ENCODE measurements at regions not wholly inside any gene's neighbourhood (a gene's known extent, or its start where the extent isn't known, plus 50 kb on each side); places are given as distances from the start of the nearest gene placed in this dataset.

GRCh38 chr1:198040880-198041279, 115.9 kb upstream of the NEK7 start:
- no peak for DNase-seq (ENCODE audit: extremely low read depth, insufficient read length)
- TF ChIP-seq CTCF (IDR thresholded peaks at IDR 0.05; ENCODE audit: insufficient read depth, low read length, poor library complexity, severe bottlenecking) = no peak
- Histone ChIP-seq H3K4me3 (replicated peaks; ENCODE audit: low read depth, low read length) (no peak overlapping the region), H3K36me3 (ENCODE audit: control insufficient read depth, insufficient read depth, low read length) (no peaks in the 10 kb centered on the region), H3K27me3 (replicated peaks; ENCODE audit: control insufficient read depth, insufficient read depth, low read length) (no peaks in the 10 kb centered on the region)

- H3K4me3 ChIP-seq (replicated peaks; ENCODE audit: low read depth, low read length) = no peak overlapping the region
- no peak for DNase-seq (ENCODE audit: extremely low read depth, insufficient read length)
- H3K27me3 ChIP-seq (replicated peaks; ENCODE audit: control insufficient read depth, insufficient read depth, low read length) = no peaks in the 10 kb centered on the region
- H3K36me3 ChIP-seq (ENCODE audit: control insufficient read depth, insufficient read depth, low read length) = no peaks in the 10 kb centered on the region
- TF ChIP-seq CTCF (IDR thresholded peaks at IDR 0.05; ENCODE audit: insufficient read depth, low read length, poor library complexity, severe bottlenecking) = no peak
These were observed 114.6 kb upstream of the NEK7 start for GRCh38 chr1:198042168-198042567.

GRCh38 chr1:198047913-198048312, 108.9 kb upstream of the NEK7 start:
- no peak for TF ChIP-seq CTCF (IDR thresholded peaks at IDR 0.05; ENCODE audit: insufficient read depth, low read length, poor library complexity, severe bottlenecking)
- Histone ChIP-seq H3K27me3 (replicated peaks; ENCODE audit: control insufficient read depth, insufficient read depth, low read length) (no peaks in the 10 kb centered on the region), H3K4me3 (replicated peaks; ENCODE audit: low read depth, low read length) (no peak overlapping the region), H3K36me3 (ENCODE audit: control insufficient read depth, insufficient read depth, low read length) (no peaks in the 10 kb centered on the region)
- DNase-seq (ENCODE audit: extremely low read depth, insufficient read length) = no peak

- H3K27me3 ChIP-seq (replicated peaks; ENCODE audit: control insufficient read depth, insufficient read depth, low read length) = no peaks in the 10 kb centered on the region
- TF ChIP-seq CTCF (IDR thresholded peaks at IDR 0.05; ENCODE audit: insufficient read depth, low read length, poor library complexity, severe bottlenecking) = no peak
- no peak overlapping the region for H3K4me3 ChIP-seq (replicated peaks; ENCODE audit: low read depth, low read length)
- no peak for DNase-seq (ENCODE audit: extremely low read depth, insufficient read length)
- H3K36me3 ChIP-seq (ENCODE audit: control insufficient read depth, insufficient read depth, low read length) = no peaks in the 10 kb centered on the region
These were observed 102.3 kb upstream of the NEK7 start for GRCh38 chr1:198054510-198054909.

- TF ChIP-seq CTCF (IDR thresholded peaks at IDR 0.05; ENCODE audit: insufficient read depth, low read length, poor library complexity, severe bottlenecking) = peak; percentile 53
- peak; percentile 4 for DNase-seq (ENCODE audit: extremely low read depth, insufficient read length)
- no peaks in the 10 kb centered on the region for H3K27me3 ChIP-seq (replicated peaks; ENCODE audit: control insufficient read depth, insufficient read depth, low read length)
- H3K36me3 ChIP-seq (ENCODE audit: control insufficient read depth, insufficient read depth, low read length) = no peaks in the 10 kb centered on the region
- no peak overlapping the region for H3K4me3 ChIP-seq (replicated peaks; ENCODE audit: low read depth, low read length)
These were observed 100.5 kb upstream of the NEK7 start for GRCh38 chr1:198056255-198056654.

GRCh38 chr1:198064181-198064580, 92.6 kb upstream of the NEK7 start:
- TF ChIP-seq CTCF (IDR thresholded peaks at IDR 0.05; ENCODE audit: insufficient read depth, low read length, poor library complexity, severe bottlenecking) = no peak
- Histone ChIP-seq H3K27me3 (replicated peaks; ENCODE audit: control insufficient read depth, insufficient read depth, low read length) (no peaks in the 10 kb centered on the region), H3K4me3 (replicated peaks; ENCODE audit: low read depth, low read length) (no peak overlapping the region), H3K36me3 (ENCODE audit: control insufficient read depth, insufficient read depth, low read length) (no peaks in the 10 kb centered on the region)
- no peak for DNase-seq (ENCODE audit: extremely low read depth, insufficient read length)

Data from GM06990 (cell line).